Activated CD4-positive, alpha-beta T cell treated with anti-CD3 and anti-CD28 coated beads, Interleukin-2, amount 10 ng/mL, durations not matched to agents 7 days and 5 days (primary cell): ENCODE measurements at regions not wholly inside any gene's neighbourhood (a gene's known extent, or its start where the extent isn't known, plus 50 kb on each side); places are given as distances from the start of the nearest gene placed in this dataset.
"Not testable (repeated sequence)": the region's sequence is repeated elsewhere in the genome, so short reads cannot be mapped to it uniquely, and the experiment has no call there.

ENCODE experiments used
- CTCF ChIA-PET: fragments of 350-600 bp; sonication (Branson Sonifier 250); formaldehyde crosslinking; loops from one replicate; lab custom pipeline; 2021; ENCODE audit warnings: antibody characterized with exemption; lab: Charles Lee
- POLR2A ChIA-PET: fragments of 350-600 bp; sonication (Branson Sonifier 250); formaldehyde crosslinking; loops from one replicate; lab custom pipeline; 2021; ENCODE audit warnings: antibody characterized with exemption; lab: Charles Lee
- DNase-seq: peaks from one replicate; pipeline ENCODE4 v3.0.0-alpha.2; 2020
- H3K27ac Mint-ChIP-seq: one replicate; pipeline ENCODE4 v1.8.0; 2021; ENCODE audit warnings: mild to moderate bottlenecking, moderate library complexity, mixed read lengths
- H3K27me3 Mint-ChIP-seq: one replicate; pipeline ENCODE4 v1.8.0; 2021; ENCODE audit warnings: mixed read lengths
- H3K36me3 Mint-ChIP-seq: one replicate; pipeline ENCODE4 v1.8.0; 2021; ENCODE audit warnings: low read depth, mixed read lengths
- H3K4me1 Mint-ChIP-seq: one replicate; pipeline ENCODE4 v1.8.0; 2021; ENCODE audit warnings: mixed read lengths
- H3K4me3 Mint-ChIP-seq: one replicate; pipeline ENCODE4 v1.8.0; 2021; ENCODE audit warnings: mild to moderate bottlenecking, moderate library complexity, mixed read lengths
- H3K9me3 Mint-ChIP-seq: one replicate; pipeline ENCODE4 v1.8.0; 2021; ENCODE audit warnings: mixed read lengths

DNA sequence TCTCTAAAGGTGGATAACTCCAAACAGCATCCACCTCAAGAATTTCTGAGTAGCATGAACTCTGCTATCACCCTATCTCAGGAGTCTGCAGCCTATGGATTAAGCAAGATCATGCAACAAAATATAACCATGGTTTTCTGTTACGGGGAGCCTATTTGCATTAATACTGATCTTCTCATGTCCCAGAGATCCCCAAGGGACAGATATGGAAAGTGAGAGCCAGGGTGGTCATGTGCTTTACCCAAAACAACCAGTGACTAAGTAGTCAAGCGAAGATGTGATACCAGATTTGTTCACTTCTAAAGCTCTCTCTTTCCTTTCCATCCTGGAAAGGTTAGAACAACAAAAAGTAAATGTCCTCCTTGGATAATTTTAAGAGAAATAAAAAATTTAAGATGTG lies 125.1 kb downstream of the PRRX1 start:
- no peak overlapping the region for H3K27ac Mint-ChIP-seq
- H3K9me3 Mint-ChIP-seq, result no peaks in the 10 kb centered on the region
- H3K27me3 Mint-ChIP-seq, result peaks cover 5% of the 10 kb centered on the region
- no peaks in the 10 kb centered on the region for H3K36me3 Mint-ChIP-seq
- DNase-seq, result no peak
- POLR2A ChIA-PET, result no interaction called here
- no peak overlapping the region for H3K4me3 Mint-ChIP-seq
- no peaks in the 10 kb centered on the region for H3K4me1 Mint-ChIP-seq
- CTCF ChIA-PET, result no interaction called here

DNA sequence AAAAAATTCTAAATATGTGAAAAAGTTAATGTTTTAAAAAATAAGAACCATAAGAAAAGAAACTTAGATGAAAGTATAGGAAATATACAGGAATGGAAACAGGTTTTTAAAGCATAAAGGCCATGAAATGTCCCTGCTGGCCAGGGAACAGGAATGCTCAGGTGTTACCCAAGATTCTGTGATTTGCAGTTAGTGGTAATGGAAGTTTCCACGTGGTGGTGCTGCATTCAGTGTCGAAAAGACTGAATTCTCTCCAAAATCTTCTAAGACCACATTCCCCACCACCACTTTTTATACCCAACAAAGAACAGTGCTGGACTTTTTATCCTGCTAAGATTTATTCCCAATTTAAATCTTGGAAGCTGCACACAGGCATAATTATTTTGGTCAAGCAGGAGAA lies 126.2 kb downstream of the PRRX1 start:
- H3K4me3 Mint-ChIP-seq, result no peak overlapping the region
- H3K9me3 Mint-ChIP-seq, result no peaks in the 10 kb centered on the region
- H3K27me3 Mint-ChIP-seq, result peaks cover 5% of the 10 kb centered on the region
- CTCF ChIA-PET, result no interaction called here
- H3K4me1 Mint-ChIP-seq, result no peaks in the 10 kb centered on the region
- H3K36me3 Mint-ChIP-seq, result no peaks in the 10 kb centered on the region
- no peak overlapping the region for H3K27ac Mint-ChIP-seq
- POLR2A ChIA-PET, result no interaction called here
- DNase-seq, result no peak

DNA sequence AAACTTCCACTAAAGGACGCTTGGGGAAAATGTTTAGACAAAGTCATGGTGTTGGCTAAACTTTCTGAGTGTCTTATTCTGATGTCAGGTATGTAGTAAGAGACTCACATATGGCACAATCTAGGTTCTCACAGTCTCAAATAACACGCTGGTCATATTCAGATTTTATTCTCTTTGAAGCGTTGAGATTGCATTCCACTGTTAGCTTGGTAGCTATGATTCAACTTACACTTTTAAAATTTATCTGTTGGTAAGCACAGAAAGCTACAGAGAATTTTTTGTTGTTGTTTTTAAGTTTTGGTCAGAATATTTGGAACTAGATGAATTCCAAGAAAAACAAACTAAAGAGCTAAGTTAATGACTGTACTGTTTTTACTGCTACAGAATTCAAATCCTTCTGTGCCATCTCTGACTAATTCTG lies 126.7 kb downstream of the PRRX1 start:
- DNase-seq, result no peak
- no peaks in the 10 kb centered on the region for H3K36me3 Mint-ChIP-seq
- no peaks in the 10 kb centered on the region for H3K4me1 Mint-ChIP-seq
- H3K9me3 Mint-ChIP-seq, result no peaks in the 10 kb centered on the region
- CTCF ChIA-PET, result interaction anchor here (0.8 kb wide), 1 partner anchor 10 kb away, joined by 3 read pairs; no protein-coding TSS in a partner anchor
- H3K27me3 Mint-ChIP-seq, result peaks cover 5% of the 10 kb centered on the region
- POLR2A ChIA-PET, result no interaction called here
- no peak overlapping the region for H3K27ac Mint-ChIP-seq
- no peak overlapping the region for H3K4me3 Mint-ChIP-seq

DNA sequence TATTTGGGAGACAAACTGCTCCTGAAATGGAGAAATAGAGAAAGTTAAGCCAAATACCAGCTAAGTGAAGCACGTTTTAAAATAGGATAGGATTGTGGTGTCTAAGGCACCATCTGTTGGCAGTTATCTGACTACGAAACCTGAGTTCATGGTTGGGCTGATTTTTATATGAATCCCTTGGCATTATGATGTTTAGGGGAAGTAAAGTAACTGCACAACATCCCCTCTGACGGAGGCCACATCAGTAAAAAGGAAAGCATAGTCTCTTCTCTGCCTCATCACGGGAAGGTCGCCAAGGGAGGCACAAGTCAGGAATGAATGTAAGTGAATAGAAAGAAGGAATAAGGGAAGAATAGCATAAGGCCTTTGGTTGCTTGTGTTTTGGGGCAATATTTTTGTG lies 128.0 kb downstream of the PRRX1 start:
- Mint-ChIP-seq H3K27me3 (peaks cover 3% of the 10 kb centered on the region), H3K4me1 (no peaks in the 10 kb centered on the region), H3K4me3 (no peak overlapping the region), H3K36me3 (no peaks in the 10 kb centered on the region), H3K27ac (no peak overlapping the region), H3K9me3 (no peaks in the 10 kb centered on the region)
- ChIA-PET POLR2A (no interaction called here), CTCF (no interaction called here)
- DNase-seq, result no peak

DNA sequence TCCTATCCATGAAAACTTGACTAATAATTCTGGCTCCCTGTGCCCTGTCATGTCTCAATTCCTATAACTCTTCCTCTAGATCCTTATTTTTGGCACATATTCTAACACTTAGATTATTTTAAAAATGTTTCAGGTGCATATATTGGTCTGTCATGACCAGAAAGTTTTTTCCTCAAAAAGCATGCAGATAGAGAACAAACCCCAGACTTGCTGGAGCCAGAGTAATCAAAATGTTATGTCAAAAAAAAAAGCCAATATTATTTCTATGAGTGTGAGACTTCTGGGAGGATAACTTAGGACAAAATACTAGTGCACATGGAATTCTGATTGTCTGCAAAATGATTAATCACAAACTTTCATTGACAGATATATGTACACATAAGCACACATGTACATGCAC lies 135.1 kb upstream of the MROH9 start:
- POLR2A ChIA-PET, result no interaction called here
- H3K36me3 Mint-ChIP-seq, result no peaks in the 10 kb centered on the region
- H3K27ac Mint-ChIP-seq, result no peak overlapping the region
- peaks cover 2% of the 10 kb centered on the region for H3K27me3 Mint-ChIP-seq
- no peaks in the 10 kb centered on the region for H3K4me1 Mint-ChIP-seq
- no peak for DNase-seq
- CTCF ChIA-PET, result no interaction called here
- H3K9me3 Mint-ChIP-seq, result no peaks in the 10 kb centered on the region
- no peak overlapping the region for H3K4me3 Mint-ChIP-seq

DNA sequence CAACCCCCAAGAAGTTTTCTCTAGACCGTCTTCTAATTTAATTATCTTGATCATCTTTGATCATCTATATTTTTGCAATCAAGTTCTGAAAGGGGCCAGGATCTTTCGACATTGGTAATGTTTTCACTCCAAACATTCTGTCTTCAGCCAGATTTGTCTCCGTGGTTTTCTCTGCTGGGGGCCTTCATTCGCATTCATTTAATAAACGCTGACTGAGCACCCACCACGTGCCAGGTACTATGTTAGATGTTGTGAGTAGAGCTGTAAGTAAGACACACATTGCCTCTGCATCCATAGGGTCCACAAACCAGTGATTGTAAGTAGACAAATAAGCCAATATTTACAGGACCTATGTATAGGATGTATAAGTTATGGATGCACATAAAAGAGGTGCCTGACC lies 134.5 kb upstream of the MROH9 start:
- DNase-seq, result no peak
- H3K4me1 Mint-ChIP-seq, result no peaks in the 10 kb centered on the region
- ChIA-PET POLR2A (no interaction called here), CTCF (no interaction called here)
- no peak overlapping the region for H3K4me3 Mint-ChIP-seq
- H3K27me3 Mint-ChIP-seq, result peaks cover 2% of the 10 kb centered on the region
- no peaks in the 10 kb centered on the region for H3K36me3 Mint-ChIP-seq
- H3K9me3 Mint-ChIP-seq, result no peaks in the 10 kb centered on the region
- H3K27ac Mint-ChIP-seq, result no peak overlapping the region

DNA sequence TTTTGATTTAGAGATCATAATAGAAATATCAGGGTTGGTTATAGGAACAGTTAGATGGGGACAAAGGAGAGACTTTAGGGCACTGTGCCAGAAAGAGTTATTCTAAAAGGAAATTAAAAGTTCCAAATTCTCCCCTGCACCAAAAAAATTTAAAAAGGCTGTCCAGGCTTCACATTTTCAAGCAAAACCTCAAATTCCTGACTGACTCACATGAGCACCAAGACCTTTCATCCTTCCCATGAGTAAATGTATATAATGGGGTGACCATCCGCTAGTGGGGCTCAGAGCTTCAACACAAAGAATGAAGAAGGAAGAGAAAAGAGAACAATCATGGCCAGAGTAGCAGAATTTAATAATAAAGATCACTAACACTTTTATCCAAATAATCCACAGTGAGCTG lies 131.6 kb upstream of the MROH9 start:
- Mint-ChIP-seq H3K27ac (no peak overlapping the region), H3K4me3 (no peak overlapping the region), H3K4me1 (no peaks in the 10 kb centered on the region), H3K36me3 (no peaks in the 10 kb centered on the region), H3K27me3 (peaks cover 2% of the 10 kb centered on the region), H3K9me3 (no peaks in the 10 kb centered on the region)
- no peak for DNase-seq
- CTCF ChIA-PET, result no interaction called here
- POLR2A ChIA-PET, result no interaction called here

DNA sequence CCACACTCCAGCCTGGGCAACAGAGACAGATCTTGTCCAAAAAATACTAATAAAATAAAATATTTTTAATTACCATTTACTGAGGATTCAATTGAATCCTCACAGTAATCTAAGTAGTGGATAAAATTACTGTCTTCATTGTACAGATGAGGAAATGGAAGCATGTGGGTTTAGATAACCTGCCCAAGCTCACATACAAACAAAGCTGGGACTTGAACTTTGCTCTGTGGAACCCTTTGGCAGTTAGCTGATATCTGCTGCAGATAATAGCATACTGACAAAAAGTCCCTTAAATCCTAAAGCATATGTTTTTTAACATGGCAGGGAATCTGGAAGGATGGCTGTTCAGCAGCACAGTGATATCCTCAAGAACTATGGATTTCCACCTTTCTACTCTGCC lies 130.9 kb upstream of the MROH9 start:
- H3K4me1 Mint-ChIP-seq, result no peaks in the 10 kb centered on the region
- no peak overlapping the region for H3K27ac Mint-ChIP-seq
- H3K36me3 Mint-ChIP-seq, result no peaks in the 10 kb centered on the region
- no peak overlapping the region for H3K4me3 Mint-ChIP-seq
- CTCF ChIA-PET, result no interaction called here
- no peak for DNase-seq
- H3K27me3 Mint-ChIP-seq, result no peaks in the 10 kb centered on the region
- POLR2A ChIA-PET, result no interaction called here
- no peaks in the 10 kb centered on the region for H3K9me3 Mint-ChIP-seq

DNA sequence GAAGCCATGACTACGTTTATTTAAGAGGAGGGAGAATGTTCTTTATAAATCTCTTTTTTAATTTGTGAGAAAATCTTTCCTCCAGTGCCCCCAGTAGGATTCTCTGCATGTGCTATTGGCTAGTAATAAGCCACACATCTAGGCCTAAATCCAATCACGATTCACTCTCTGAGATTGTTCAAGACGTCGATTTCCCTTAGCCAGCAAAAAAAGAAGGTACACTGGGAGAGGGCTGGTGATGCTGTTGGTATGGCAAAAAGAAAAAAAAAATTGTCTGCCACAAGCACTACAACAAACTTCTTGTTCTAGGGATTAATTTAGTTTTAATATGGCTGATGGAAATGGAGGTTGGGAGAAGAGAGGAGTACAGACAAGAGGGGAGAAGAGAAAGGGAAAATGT lies 130.5 kb upstream of the MROH9 start:
- Mint-ChIP-seq H3K27me3 (no peaks in the 10 kb centered on the region), H3K4me1 (no peaks in the 10 kb centered on the region), H3K36me3 (no peaks in the 10 kb centered on the region), H3K4me3 (no peak overlapping the region), H3K9me3 (no peaks in the 10 kb centered on the region), H3K27ac (no peak overlapping the region)
- CTCF ChIA-PET, result no interaction called here
- DNase-seq, result no peak
- POLR2A ChIA-PET, result no interaction called here

DNA sequence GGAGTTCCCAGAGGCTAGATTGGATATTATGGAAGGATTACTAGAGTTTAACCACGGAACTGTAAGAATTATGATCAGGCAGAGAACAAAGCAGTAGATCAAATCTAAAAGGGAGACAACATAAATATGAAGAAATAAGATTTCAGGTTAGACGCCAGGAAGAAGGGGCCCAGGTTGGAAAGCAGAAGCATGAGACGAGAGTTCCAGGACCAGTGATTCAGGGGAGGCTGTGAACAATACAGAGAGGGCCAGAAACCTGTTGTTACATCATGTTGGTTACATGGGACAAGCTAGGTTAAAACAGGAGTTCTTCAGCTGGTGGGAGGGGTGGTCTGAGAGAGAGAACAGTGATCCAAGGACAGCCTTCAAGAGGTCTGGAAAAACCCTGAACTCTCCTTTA lies 128.4 kb upstream of the MROH9 start:
- no peaks in the 10 kb centered on the region for H3K27me3 Mint-ChIP-seq
- no peak for DNase-seq
- H3K36me3 Mint-ChIP-seq, result no peaks in the 10 kb centered on the region
- ChIA-PET CTCF (no interaction called here), POLR2A (no interaction called here)
- H3K9me3 Mint-ChIP-seq, result no peaks in the 10 kb centered on the region
- H3K27ac Mint-ChIP-seq, result no peak overlapping the region
- no peak overlapping the region for H3K4me3 Mint-ChIP-seq
- H3K4me1 Mint-ChIP-seq, result no peaks in the 10 kb centered on the region

DNA sequence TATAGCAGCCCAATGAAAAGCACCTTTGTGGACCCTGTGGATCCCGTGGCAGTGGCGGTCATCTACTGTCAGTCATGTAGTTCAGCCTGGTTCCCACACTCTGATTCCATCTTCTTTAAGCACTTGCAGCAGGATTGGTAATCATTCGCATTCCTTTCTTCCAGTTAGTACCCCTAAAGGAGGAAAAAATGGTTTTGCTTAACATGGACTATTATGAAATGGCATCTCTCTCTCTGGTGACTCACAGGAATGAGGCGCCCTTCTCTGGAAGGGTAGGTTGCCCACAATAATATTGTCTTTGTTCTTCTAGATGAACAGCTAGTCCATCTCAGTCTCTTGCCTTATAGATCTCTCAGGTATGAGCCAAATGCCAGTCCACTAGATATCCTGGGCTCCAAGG lies 127.9 kb upstream of the MROH9 start:
- ChIA-PET CTCF (no interaction called here), POLR2A (no interaction called here)
- Mint-ChIP-seq H3K4me3 (no peak overlapping the region), H3K9me3 (no peaks in the 10 kb centered on the region), H3K27me3 (no peaks in the 10 kb centered on the region), H3K4me1 (no peaks in the 10 kb centered on the region), H3K36me3 (no peaks in the 10 kb centered on the region), H3K27ac (no peak overlapping the region)
- no peak for DNase-seq

DNA sequence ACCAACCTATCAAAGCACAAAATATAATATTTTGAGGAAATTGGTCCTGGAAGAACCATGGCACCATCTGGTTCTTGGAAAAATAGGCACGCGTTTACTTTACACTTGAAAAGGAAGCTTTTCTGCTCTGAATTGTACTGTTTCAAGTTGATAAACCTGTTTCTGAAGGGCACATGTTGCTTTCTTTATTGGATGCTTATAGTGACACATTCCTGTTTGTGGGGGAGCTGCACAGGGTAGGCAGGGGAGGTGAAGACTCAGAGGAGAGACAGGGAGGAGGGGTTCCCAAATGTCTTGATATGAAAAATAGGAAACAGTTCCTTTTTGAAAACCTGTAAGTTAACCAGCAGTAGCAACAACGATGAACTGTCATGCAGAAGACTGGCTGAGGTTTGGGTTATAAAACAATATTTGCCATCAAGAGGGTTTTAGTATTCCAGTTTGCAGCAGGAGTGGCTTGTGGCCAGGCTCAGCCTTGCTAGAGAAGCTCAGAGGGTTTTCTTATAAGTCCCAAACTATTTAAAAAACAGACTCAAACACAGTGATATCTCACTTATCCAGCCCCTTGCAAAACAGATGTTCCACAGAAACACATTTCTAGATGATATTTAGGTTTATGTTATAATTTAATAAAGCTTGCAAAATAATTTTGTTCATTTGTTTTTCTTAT lies 127.0 kb upstream of the MROH9 start:
- Mint-ChIP-seq H3K36me3 (no peaks in the 10 kb centered on the region), H3K4me3 (no peak overlapping the region), H3K27ac (no peak overlapping the region), H3K9me3 (no peaks in the 10 kb centered on the region), H3K4me1 (no peaks in the 10 kb centered on the region), H3K27me3 (no peaks in the 10 kb centered on the region)
- DNase-seq, result no peak
- ChIA-PET POLR2A (no interaction called here), CTCF (no interaction called here)

DNA sequence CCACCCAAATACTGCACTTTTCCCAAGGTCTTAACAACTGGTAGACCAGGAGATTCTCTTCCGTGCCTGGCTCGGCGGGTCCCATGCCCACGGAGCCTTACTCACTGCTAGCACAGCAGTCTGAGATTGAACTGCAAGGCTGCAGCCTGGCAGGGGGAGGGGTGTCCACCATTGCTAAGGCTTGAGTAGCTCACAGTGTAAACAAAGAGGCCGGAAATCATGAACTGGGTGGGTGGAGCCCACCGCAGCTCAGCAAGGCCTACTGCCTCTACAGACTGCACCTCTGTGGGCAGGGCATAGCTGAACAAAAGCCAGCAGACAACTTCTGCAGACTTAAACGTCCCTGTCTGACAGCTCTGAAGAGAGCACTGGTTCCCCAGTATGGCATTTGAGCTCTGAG lies 124.3 kb upstream of the MROH9 start:
- DNase-seq, CTCF ChIA-PET, POLR2A ChIA-PET, H3K4me1 Mint-ChIP-seq, H3K27me3 Mint-ChIP-seq, H3K27ac Mint-ChIP-seq, H3K36me3 Mint-ChIP-seq, H3K4me3 Mint-ChIP-seq, H3K9me3 Mint-ChIP-seq: not testable (repeated sequence)

DNA sequence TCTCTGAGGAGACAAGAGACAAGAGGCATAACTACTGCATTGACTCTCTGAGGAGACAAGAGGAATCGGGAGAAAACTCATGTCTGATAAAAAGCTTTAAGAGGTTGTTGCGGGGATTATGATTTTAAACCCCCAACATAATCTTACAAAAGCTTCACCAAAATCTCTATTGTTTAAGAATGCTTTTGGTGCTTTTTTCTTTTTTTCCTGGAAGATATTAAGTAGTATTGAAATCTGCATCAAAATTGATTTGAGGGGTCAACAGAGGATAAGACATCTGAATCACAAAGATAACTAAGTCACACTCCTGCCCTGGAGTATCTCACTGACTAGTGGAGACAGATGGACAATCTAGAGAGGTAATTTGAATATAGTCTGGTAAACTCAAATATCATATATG lies 115.6 kb upstream of the MROH9 start:
- H3K9me3 Mint-ChIP-seq, result no peaks in the 10 kb centered on the region
- POLR2A ChIA-PET, result no interaction called here

More for the DNA sequence above, 115.6 kb upstream of the MROH9 start:
- DNase-seq, result no peak
- CTCF ChIA-PET, result no interaction called here
- no peak overlapping the region for H3K27ac Mint-ChIP-seq
- H3K4me3 Mint-ChIP-seq, result no peak overlapping the region
- H3K36me3 Mint-ChIP-seq, result no peaks in the 10 kb centered on the region
- H3K4me1 Mint-ChIP-seq, result no peaks in the 10 kb centered on the region
- no peaks in the 10 kb centered on the region for H3K27me3 Mint-ChIP-seq
